ENCODE measurements at regions not wholly inside any gene's neighbourhood (a gene's known extent, or its start where the extent isn't known, plus 50 kb on each side); places are given as distances from the start of the nearest gene placed in this dataset.

DNA sequence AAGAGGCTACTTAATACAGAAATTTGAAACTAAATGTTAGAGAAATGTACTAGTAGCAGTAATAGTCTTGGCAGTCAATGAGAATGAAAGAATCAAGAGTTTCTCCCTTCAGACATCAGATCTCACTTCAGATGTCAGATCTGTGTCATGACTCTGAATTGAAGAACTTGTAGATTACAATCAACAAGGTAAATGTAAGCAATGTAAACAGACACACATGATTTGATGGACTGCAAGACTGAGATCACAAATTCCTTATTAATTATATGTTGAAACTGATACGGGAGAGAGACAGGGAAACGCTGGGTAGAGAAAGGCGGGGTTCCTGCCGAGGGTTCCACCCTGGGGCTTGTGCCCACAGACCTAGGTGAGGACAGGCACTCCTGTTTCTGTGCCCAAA lies 65.5 kb upstream of the HHIP start:
- BruUV-seq (replicated peaks), result no TSS peak
- CTCF ChIA-PET, result no interaction called here

More for the DNA sequence above, 65.5 kb upstream of the HHIP start:
- H3K4me3 ChIP-seq (replicated peaks in 1 of 3; ENCODE audit: insufficient read depth in 1 of 3, low read depth in 1 of 3, low read length in 3 of 3), result no peak overlapping the region
- POLR2A ChIA-PET, result no interaction called here
- H3K9me1 ChIP-seq (replicated peaks; ENCODE audit: control insufficient read depth, extremely low read depth, insufficient read depth, low read length), result no peaks in the 10 kb centered on the region
- no peak for TF ChIP-seq EZH2 (IDR thresholded peaks at IDR 0.05; ENCODE audit: borderline replicate concordance, low read depth, low read length, severe bottlenecking)
- TF ChIP-seq, protein P1, sequence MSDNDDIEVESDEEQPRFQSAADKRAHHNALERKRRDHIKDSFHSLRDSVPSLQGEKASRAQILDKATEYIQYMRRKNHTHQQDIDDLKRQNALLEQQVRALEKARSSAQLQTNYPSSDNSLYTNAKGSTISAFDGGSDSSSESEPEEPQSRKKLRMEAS (IDR thresholded peaks at IDR 0.05; ENCODE audit: insufficient read depth, insufficient read length), result no peak
- no peak for TF ChIP-seq FOS (IDR thresholded peaks at IDR 0.05; ENCODE audit: borderline replicate concordance, insufficient read depth, low read length)
- TF ChIP-seq, protein P2, sequence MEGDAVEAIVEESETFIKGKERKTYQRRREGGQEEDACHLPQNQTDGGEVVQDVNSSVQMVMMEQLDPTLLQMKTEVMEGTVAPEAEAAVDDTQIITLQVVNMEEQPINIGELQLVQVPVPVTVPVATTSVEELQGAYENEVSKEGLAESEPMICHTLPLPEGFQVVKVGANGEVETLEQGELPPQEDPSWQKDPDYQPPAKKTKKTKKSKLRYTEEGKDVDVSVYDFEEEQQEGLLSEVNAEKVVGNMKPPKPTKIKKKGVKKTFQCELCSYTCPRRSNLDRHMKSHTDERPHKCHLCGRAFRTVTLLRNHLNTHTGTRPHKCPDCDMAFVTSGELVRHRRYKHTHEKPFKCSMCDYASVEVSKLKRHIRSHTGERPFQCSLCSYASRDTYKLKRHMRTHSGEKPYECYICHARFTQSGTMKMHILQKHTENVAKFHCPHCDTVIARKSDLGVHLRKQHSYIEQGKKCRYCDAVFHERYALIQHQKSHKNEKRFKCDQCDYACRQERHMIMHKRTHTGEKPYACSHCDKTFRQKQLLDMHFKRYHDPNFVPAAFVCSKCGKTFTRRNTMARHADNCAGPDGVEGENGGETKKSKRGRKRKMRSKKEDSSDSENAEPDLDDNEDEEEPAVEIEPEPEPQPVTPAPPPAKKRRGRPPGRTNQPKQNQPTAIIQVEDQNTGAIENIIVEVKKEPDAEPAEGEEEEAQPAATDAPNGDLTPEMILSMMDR (IDR thresholded peaks at IDR 0.05; ENCODE audit: extremely low read depth in 1 of 2, insufficient read depth in 1 of 2, low read depth in 1 of 2, low read length in 2 of 2), result no peak
- TF ChIP-seq GATA2 (IDR thresholded peaks at IDR 0.05; ENCODE audit: insufficient read depth, insufficient read length, low read depth, low read length), result no peak
- no peak for TF ChIP-seq POLR2A (IDR thresholded peaks at IDR 0.05; ENCODE audit: low read depth, low read length)
- TF ChIP-seq POLR2AphosphoS5 (IDR thresholded peaks at IDR 0.05; ENCODE audit: insufficient read depth, low read depth, low read length), result no peak
- no peak for TF ChIP-seq MYC (IDR thresholded peaks at IDR 0.05; ENCODE audit: low read depth, low read length)
- TF ChIP-seq JUN (IDR thresholded peaks at IDR 0.05; ENCODE audit: borderline replicate concordance, insufficient read depth, insufficient read length, low read depth), result no peak
- peak; percentile 53 for DNase-seq (ENCODE audit: low read depth, low spot score)
- peak overlapping the region; percentile 84 for H3K9ac ChIP-seq (replicated peaks; ENCODE audit: extremely low read depth, insufficient read depth, low read length)
- dilution Hi-C loops (cut with MboI; ENCODE audit: extremely low pct_ligation_motif_present, low sequenced_read_pairs), result no loop called here
- H3K79me2 ChIP-seq (ENCODE audit: control insufficient read depth, insufficient read depth, low read length), result peaks cover 32% of the 10 kb centered on the region
- H4K20me1 ChIP-seq (replicated peaks; ENCODE audit: control insufficient read depth, extremely low read depth, insufficient read depth, low read length), result no peaks in the 10 kb centered on the region
- peak overlapping the region; percentile 75 for H3K4me2 ChIP-seq (ENCODE audit: insufficient read depth, low read length)
- intact Hi-C loops (cut with micrococcal nuclease), result loop anchor here (2.0 kb wide), 1 partner anchor 14 kb away; no protein-coding TSS in a partner anchor
- peak overlapping the region; percentile 40 for H2AFZ ChIP-seq (ENCODE audit: low read depth, low read length)
- H3K27me3 ChIP-seq (ENCODE audit: control insufficient read depth in 2 of 2, insufficient read depth in 2 of 2, low read length in 2 of 2), result no peaks in the 10 kb centered on the region
- no peaks in the 10 kb centered on the region for H3K9me3 ChIP-seq (replicated peaks; ENCODE audit: control insufficient read depth, insufficient read depth, low read length)
- H3K4me1 ChIP-seq (ENCODE audit: control insufficient read depth, extremely low read depth, insufficient read depth, low read length), result peaks cover 70% of the 10 kb centered on the region
- peak overlapping the region; percentile 96 for H3K27ac ChIP-seq (ENCODE audit: insufficient read depth, low read depth, low read length)
- no peaks in the 10 kb centered on the region for H3K36me3 ChIP-seq (ENCODE audit: control insufficient read depth in 2 of 2, extremely low read depth in 1 of 2, insufficient read depth in 2 of 2, low read length in 2 of 2)
- FAIRE-seq, result no peak

Data from endothelial cell of umbilical vein (primary cell).